Spleen (tissue), 11 donors: ENCODE measurements at regions not wholly inside any gene's neighbourhood (a gene's known extent, or its start where the extent isn't known, plus 50 kb on each side); places are given as distances from the start of the nearest gene placed in this dataset.

Experiments used
- DNase-seq: peaks from one replicate; pipeline ENCODE4 v3.0.0-alpha.2; 2020
- H3K27ac ChIP-seq, 8 donors: fragments of 200-600 bp; sonication (generic) in 7 of 8; 1 replicate in 4 of 8; 2 replicates in 4 of 8; pipeline versions ENCODE4 v1.5.0 to v1.8.0; 2016 to 2021; ENCODE audit warnings: inconsistent platforms in 4 of 8, mild to moderate bottlenecking in 4 of 8, moderate library complexity in 1 of 8
- H3K27me3 ChIP-seq, 7 donors: fragments of 200-600 bp; sonication (generic) in 6 of 7; replicated peaks in 1 of 7; 1 replicate in 4 of 7; 2 replicates in 3 of 7; pipeline versions ENCODE4 v1.5.0 to v1.8.0; 2016 to 2021; ENCODE audit warnings: inconsistent platforms in 3 of 7, mild to moderate bottlenecking in 1 of 7
- H3K36me3 ChIP-seq, 6 donors: fragments of 200-600 bp; sonication (generic) in 5 of 6; 1 replicate in 4 of 6; 2 replicates in 2 of 6; pipeline versions ENCODE4 v1.5.0 to v1.8.0; 2016 to 2021; ENCODE audit warnings: inconsistent platforms in 2 of 6
- H3K4me1 ChIP-seq, 6 donors: fragments of 200-600 bp; sonication (generic) in 5 of 6; 1 replicate in 3 of 6; 2 replicates in 3 of 6; pipeline versions ENCODE4 v1.5.0 to v1.8.0; 2016 to 2021; ENCODE audit warnings: inconsistent platforms in 3 of 6
- H3K4me3 ChIP-seq, 8 donors: fragments of 200-600 bp; sonication (generic) in 7 of 8; 1 replicate in 4 of 8; 2 replicates in 4 of 8; pipeline versions ENCODE4 v1.5.0 to v1.8.0; 2016 to 2021; ENCODE audit warnings: inconsistent platforms in 4 of 8, mild to moderate bottlenecking in 4 of 8, moderate library complexity in 2 of 8
- H3K9me3 ChIP-seq, 8 donors: fragments of 200-600 bp; sonication (generic) in 7 of 8; 1 replicate in 4 of 8; 2 replicates in 4 of 8; pipeline versions ENCODE4 v1.5.0 to v1.8.0; 2016 to 2021; ENCODE audit warnings: inconsistent platforms in 4 of 8
- CTCF ChIP-seq, 11 experiments: fragments of 200-600 bp in 7 of 11; fragments of 450-650 bp in 4 of 11; sonication (generic) in 4 of 11; IDR thresholded peaks in 8 of 11; conservative IDR thresholded peaks in 3 of 11; 1 replicate in 7 of 11; 2 replicates in 4 of 11; pipeline versions ENCODE4 v1.4.0 to v1.8.0; 2016 to 2021; ENCODE audit warnings: antibody characterized with exemption in 11 of 11, inconsistent platforms in 4 of 11, mild to moderate bottlenecking in 1 of 11
- POLR2A ChIP-seq, 3 donors: fragments of 450-650 bp; IDR thresholded peaks; one replicate each; pipeline ENCODE4 v1.5.1; 2017; ENCODE audit warnings: antibody characterized with exemption in 3 of 3, mild to moderate bottlenecking in 1 of 3
- POLR2AphosphoS5 ChIP-seq, 3 donors: sonication (generic); formaldehyde crosslinking; IDR thresholded peaks; one replicate each; pipeline ENCODE4 v1.5.1; 2017; ENCODE audit warnings: antibody characterized with exemption in 3 of 3
- WGBS, 5 donors: extraction: QIAGEN DNeasy Blood & Tissue Kit in 3 of 5; methylation state at CpG; one replicate each; pipeline versions ENCODE4 v1.1.5 to v1.1.7; 2013 to 2018; 5-methylcytosine and 5-hydroxymethylcytosine counted together
- intact Hi-C: fragments of 100-400 bp; cut with DNase I; formaldehyde crosslinking; loops from one replicate; pipeline ENCODE4 v1.15.0; 2023; ENCODE audit warnings: low total_unique reads
- donor health status: healthy with polysubstance abuse.
- donor health status: DM: no; HTN: no; CAD: no; lungs with moderate emphysema.
- donor health status: DM: no; HTN: no; CAD: no.
- donor health status: Bipolar disorder and iron deficiency.
- donor health status: healthy.
- donor health status: DM: no; HTN: no; CAD: no.
- donor health status: DM: yes; HTN: yes; CAD: no.

GRCh38 chr3:164451072-164451910 is 627.0 kb downstream of the SI start:
- TF ChIP-seq POLR2AphosphoS5 (IDR thresholded peaks at IDR 0.05) (no peak), POLR2A (IDR thresholded peaks at IDR 0.05) (no peak), CTCF (IDR thresholded peaks at IDR 0.05 in 8 of 11, conservative IDR thresholded peaks at IDR 0.05 in 3 of 11) (no peak)
- Histone ChIP-seq H3K36me3 (no peaks in the 10 kb centered on the region), H3K9me3 (peaks cover 0 to 18% (median 4%) of the 10 kb centered on the region in 8 donors), H3K4me1 (no peaks in the 10 kb centered on the region), H3K27ac (no peak overlapping the region), H3K27me3 (no peaks in the 10 kb centered on the region), H3K4me3 (no peak overlapping the region)
- DNase-seq: no peak
- 62 to 77% (median 74%) methylated on average over 5 of the region's 5 CpGs for WGBS, 5 donors
- intact Hi-C loops: no loop called here

- TF ChIP-seq POLR2AphosphoS5 (IDR thresholded peaks at IDR 0.05) (no peak), POLR2A (IDR thresholded peaks at IDR 0.05) (no peak), CTCF (IDR thresholded peaks at IDR 0.05 in 8 of 11, conservative IDR thresholded peaks at IDR 0.05 in 3 of 11) (no peak)
- Histone ChIP-seq H3K4me3 (no peak overlapping the region), H3K27ac (no peak overlapping the region), H3K27me3 (no peaks in the 10 kb centered on the region), H3K36me3 (no peaks in the 10 kb centered on the region), H3K9me3 (peaks cover 0 to 27% (median 4%) of the 10 kb centered on the region in 8 donors), H3K4me1 (no peaks in the 10 kb centered on the region)
- WGBS, 5 donors: 50 to 63% (median 58%) methylated on average over 4 of the region's 4 CpGs
- DNase-seq: no peak
- intact Hi-C loops: no loop called here
Observed at GRCh38 chr3:164450276-164450905, 627.9 kb downstream of the SI start.

GRCh38 chr3:164419220-164419619 is 659.1 kb downstream of the SI start:
- Histone ChIP-seq H3K27ac (no peak overlapping the region), H3K9me3 (no peaks in the 10 kb centered on the region)
- WGBS, 5 donors: 68 to 83% (median 77%) methylated on average over 1 of the region's 1 CpG

More at GRCh38 chr3:164419220-164419619, 659.1 kb downstream of the SI start:
- Histone ChIP-seq H3K27me3 (no peaks in the 10 kb centered on the region), H3K4me1 (no peaks in the 10 kb centered on the region), H3K4me3 (no peak overlapping the region), H3K36me3 (no peaks in the 10 kb centered on the region)
- DNase-seq: no peak
- TF ChIP-seq POLR2A (IDR thresholded peaks at IDR 0.05) (no peak), CTCF (IDR thresholded peaks at IDR 0.05 in 8 of 11, conservative IDR thresholded peaks at IDR 0.05 in 3 of 11) (no peak), POLR2AphosphoS5 (IDR thresholded peaks at IDR 0.05) (no peak)
- intact Hi-C loops: no loop called here
